NB4 (cell line): ENCODE measurements at regions not wholly inside any gene's neighbourhood (a gene's known extent, or its start where the extent isn't known, plus 50 kb on each side); places are given as distances from the start of the nearest gene placed in this dataset.

ENCODE experiments used
- DNase-seq: peaks from one replicate; pipeline ENCODE4 v3.0.0; 2010; ENCODE audit warnings: low read depth
- H3K4me3 ChIP-seq: one replicate; pipeline ENCODE4 v1.5.1; 2011; ENCODE audit warnings: mild to moderate bottlenecking, low read depth, low read length, moderate library complexity
- CTCF ChIP-seq: IDR thresholded peaks from one replicate; pipeline ENCODE4 v1.5.1; 2012; ENCODE audit warnings: low read depth, low read length
- MAX ChIP-seq: IDR thresholded peaks from 2 replicates; pipeline ENCODE4 v1.6.1; 2011; ENCODE audit warnings: low read depth, low read length
- MYC ChIP-seq: IDR thresholded peaks from 2 replicates; pipeline ENCODE4 v1.6.1; 2011; ENCODE audit warnings: low read depth, low read length
- POLR2A ChIP-seq: IDR thresholded peaks from 2 replicates; pipeline ENCODE4 v1.6.1; 2011; ENCODE audit warnings: mild to moderate bottlenecking; ENCODE audit not compliant: insufficient read length; ENCODE audit errors: extremely low read depth

DNA sequence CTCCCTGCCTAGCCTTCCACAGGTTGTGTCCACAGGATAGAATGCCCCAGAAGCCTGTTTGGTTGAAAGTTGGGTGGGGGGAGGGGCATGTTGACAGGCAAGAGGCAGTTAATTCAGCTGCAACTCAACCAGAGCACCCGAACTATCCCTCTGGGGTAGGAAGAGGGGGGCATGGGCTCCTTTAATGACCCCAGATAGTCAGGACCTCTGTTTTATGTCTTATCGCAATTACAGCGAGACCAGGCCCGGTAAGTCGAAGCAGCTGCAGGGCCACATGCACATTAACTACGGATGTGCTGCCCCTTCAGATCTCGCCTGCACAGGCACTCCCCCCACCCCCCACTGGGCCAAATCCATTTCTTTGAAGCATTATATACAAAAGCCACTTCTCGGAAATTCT lies 363.8 kb upstream of the HNRNPA3 start:
- DNase-seq: no peak
- H3K4me3 ChIP-seq: no peak overlapping the region
- TF ChIP-seq MYC: no peak
- no peak for TF ChIP-seq CTCF
- TF ChIP-seq POLR2A: no peak
- TF ChIP-seq MAX: no peak

- DNase-seq: no peak
- no peak for TF ChIP-seq POLR2A
- no peak overlapping the region for H3K4me3 ChIP-seq
These were observed 361.2 kb upstream of the HNRNPA3 start for GRCh38 chr2:176851200-176851888.

DNA sequence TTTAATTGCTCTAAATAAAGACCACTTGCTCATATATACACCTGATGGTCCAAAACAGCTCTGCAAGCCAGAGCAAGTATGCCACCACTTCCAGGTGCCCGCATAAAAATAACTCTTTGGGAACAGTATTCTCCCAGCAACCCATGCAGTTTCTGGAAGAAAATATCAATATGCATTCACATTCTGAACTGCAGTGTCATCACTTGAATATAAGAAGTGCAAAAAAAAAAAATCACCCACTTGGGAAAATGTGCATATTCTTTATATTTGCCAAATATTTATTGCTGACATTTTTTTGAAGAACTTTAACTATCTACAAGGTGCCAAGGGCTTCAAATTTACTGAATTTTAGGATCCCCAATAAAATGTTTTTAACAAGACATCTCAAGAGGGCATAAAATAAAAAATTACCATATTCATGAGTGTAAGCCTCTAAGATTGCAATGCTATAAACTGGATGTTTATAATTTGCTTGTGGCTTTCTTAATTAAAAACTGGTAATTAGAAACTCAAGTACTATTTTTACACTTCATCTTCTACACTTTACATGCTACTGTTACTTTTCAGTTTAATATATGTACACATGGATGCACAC lies 360.6 kb upstream of the HNRNPA3 start:
- H3K4me3 ChIP-seq: no peak overlapping the region
- no peak for DNase-seq
- no peak for TF ChIP-seq POLR2A
- TF ChIP-seq MYC: no peak
- no peak for TF ChIP-seq CTCF
- no peak for TF ChIP-seq MAX

- no peak overlapping the region for H3K4me3 ChIP-seq
- peak; percentile 3 for DNase-seq
- TF ChIP-seq MYC (no peak), CTCF (no peak), MAX (no peak)
These were observed 359.9 kb upstream of the HNRNPA3 start for GRCh38 chr2:176852667-176853066.

GRCh38 chr2:176854062-176854461 lies 358.5 kb upstream of the HNRNPA3 start:
- no peak for DNase-seq
- TF ChIP-seq MYC: no peak
- TF ChIP-seq CTCF: no peak
- no peak for TF ChIP-seq POLR2A
- no peak for TF ChIP-seq MAX
- H3K4me3 ChIP-seq: no peak overlapping the region

DNA sequence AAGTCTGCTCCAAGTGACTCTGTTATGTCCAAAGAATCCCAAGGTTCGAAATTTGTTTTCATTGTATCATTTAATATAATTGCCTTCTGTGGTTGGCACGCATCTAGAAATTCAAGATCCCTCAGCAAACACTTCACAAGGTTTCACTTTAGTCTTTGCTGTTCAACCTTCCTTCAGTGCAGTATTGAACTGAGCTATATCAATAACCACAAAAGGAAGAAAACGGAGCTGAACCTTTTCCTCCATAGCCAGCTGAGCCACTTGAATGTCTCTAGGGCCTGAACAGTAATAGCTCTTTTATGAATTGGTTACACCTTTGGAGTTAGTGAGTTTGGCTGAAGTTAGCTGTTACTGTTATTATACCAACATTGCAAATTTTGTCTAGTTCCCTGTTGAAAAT lies 357.7 kb upstream of the HNRNPA3 start:
- TF ChIP-seq POLR2A (no peak), MYC (no peak), MAX (no peak), CTCF (no peak)
- no peak for DNase-seq
- H3K4me3 ChIP-seq: no peak overlapping the region
